GM21367 (cell line): ENCODE measurements at regions not wholly inside any gene's neighbourhood (a gene's known extent, or its start where the extent isn't known, plus 50 kb on each side); places are given as distances from the start of the nearest gene placed in this dataset.

Source experiments
- ATAC-seq: cut with Tn5 transposase; IDR thresholded peaks from one replicate; pipeline ENCODE4 v1.9.1; 2021; ENCODE audit not compliant: unreplicated experiment

GRCh38 chr10:83835945-83836745, 303.2 kb upstream of the GHITM start:
- ATAC-seq: no peak

- ATAC-seq: no peak
These were observed 290.6 kb upstream of the GHITM start for GRCh38 chr10:83848677-83849076.

GRCh38 chr10:83849150-83849549, 290.2 kb upstream of the GHITM start:
- no peak for ATAC-seq

GRCh38 chr10:83852146-83852545, 287.2 kb upstream of the GHITM start:
- no peak for ATAC-seq

- no peak for ATAC-seq
These were observed 276.6 kb upstream of the GHITM start for GRCh38 chr10:83862723-83863122.

- no peak for ATAC-seq
These were observed 275.9 kb upstream of the GHITM start for GRCh38 chr10:83863283-83863966.

- no peak for ATAC-seq
These were observed 269.4 kb upstream of the GHITM start for GRCh38 chr10:83869898-83870297.

GRCh38 chr10:83871187-83872081, 267.9 kb upstream of the GHITM start:
- ATAC-seq: peak; percentile 98

GRCh38 chr10:83880252-83880791, 259.0 kb upstream of the GHITM start:
- no peak for ATAC-seq

- no peak for ATAC-seq
These were observed 257.6 kb upstream of the GHITM start for GRCh38 chr10:83881661-83882060.

- ATAC-seq: no peak
These were observed 252.4 kb upstream of the GHITM start for GRCh38 chr10:83886871-83887270.

GRCh38 chr10:83892737-83893136, 246.6 kb upstream of the GHITM start:
- ATAC-seq: no peak

- ATAC-seq: no peak
These were observed 243.1 kb upstream of the GHITM start for GRCh38 chr10:83896219-83896618.

GRCh38 chr10:83897626-83898025, 241.7 kb upstream of the GHITM start:
- ATAC-seq: no peak

GRCh38 chr10:83908506-83908905, 230.8 kb upstream of the GHITM start:
- ATAC-seq: no peak

GRCh38 chr10:83909001-83909400, 230.3 kb upstream of the GHITM start:
- ATAC-seq: no peak

- ATAC-seq: no peak
These were observed 223.5 kb upstream of the GHITM start for GRCh38 chr10:83915801-83916200.

GRCh38 chr10:83917537-83918506, 221.5 kb upstream of the GHITM start:
- no peak for ATAC-seq

- ATAC-seq: no peak
These were observed 220.1 kb upstream of the GHITM start for GRCh38 chr10:83919187-83919586.
